GM10266 (cell line): ENCODE measurements at regions not wholly inside any gene's neighbourhood (a gene's known extent, or its start where the extent isn't known, plus 50 kb on each side); places are given as distances from the start of the nearest gene placed in this dataset.
A peak's percentile ranks its signal among the peaks of the same experiment; 100 is the strongest.

Source experiments
- DNase-seq: peaks from one replicate; pipeline ENCODE4 v3.0.0; 2012; ENCODE audit errors: extremely low spot score
- TF ChIP-seq, protein P1 (sequence below): IDR thresholded peaks from 2 replicates; pipeline ENCODE4 v1.5.1; 2012; ENCODE audit warnings: mild to moderate bottlenecking, low read depth; ENCODE audit not compliant: control insufficient read depth, insufficient read depth; ENCODE audit errors: missing control alignments

GRCh38 chr6:91449539-91449938, 862.7 kb upstream of the MAP3K7 start:
- TF ChIP-seq, protein P1, sequence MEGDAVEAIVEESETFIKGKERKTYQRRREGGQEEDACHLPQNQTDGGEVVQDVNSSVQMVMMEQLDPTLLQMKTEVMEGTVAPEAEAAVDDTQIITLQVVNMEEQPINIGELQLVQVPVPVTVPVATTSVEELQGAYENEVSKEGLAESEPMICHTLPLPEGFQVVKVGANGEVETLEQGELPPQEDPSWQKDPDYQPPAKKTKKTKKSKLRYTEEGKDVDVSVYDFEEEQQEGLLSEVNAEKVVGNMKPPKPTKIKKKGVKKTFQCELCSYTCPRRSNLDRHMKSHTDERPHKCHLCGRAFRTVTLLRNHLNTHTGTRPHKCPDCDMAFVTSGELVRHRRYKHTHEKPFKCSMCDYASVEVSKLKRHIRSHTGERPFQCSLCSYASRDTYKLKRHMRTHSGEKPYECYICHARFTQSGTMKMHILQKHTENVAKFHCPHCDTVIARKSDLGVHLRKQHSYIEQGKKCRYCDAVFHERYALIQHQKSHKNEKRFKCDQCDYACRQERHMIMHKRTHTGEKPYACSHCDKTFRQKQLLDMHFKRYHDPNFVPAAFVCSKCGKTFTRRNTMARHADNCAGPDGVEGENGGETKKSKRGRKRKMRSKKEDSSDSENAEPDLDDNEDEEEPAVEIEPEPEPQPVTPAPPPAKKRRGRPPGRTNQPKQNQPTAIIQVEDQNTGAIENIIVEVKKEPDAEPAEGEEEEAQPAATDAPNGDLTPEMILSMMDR: no peak
- no peak for DNase-seq

DNA sequence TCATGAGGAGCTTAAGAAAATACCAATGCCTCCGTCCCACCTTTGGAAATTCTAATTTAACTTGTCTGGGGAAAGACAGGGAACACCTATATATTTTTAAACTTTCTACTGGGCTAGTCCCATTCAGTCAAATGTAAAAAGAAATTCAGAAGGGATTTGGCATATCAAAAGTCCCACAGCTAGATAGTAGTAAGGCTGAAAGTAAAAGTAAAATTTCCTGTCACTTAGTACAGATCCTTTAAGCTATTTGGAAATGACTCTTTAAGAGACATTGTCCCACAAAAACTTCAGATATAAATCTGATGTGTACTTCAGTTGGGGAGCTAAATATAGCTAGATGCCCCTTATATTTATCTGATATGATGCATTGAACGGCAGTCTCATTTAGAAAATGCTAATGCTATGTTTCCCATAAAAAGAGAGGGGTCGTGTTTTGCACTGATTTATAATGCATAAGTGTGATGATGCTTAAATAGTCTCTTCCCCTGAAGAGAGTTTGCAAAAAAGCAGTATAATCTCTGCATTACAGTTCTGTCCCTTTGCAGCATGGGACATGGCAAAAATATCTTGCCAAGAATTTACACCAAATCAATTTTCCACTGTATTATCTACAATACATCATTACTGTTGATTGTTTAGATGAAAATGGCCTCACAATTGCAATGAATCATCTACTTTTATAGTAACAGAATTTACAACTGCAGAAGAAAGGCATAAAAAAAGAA, 860.8 kb upstream of the MAP3K7 start:
- DNase-seq: no peak
- TF ChIP-seq, protein P1: no peak

GRCh38 chr6:91447081-91447480, 860.2 kb upstream of the MAP3K7 start:
- DNase-seq: no peak
- TF ChIP-seq, protein P1: no peak

DNA sequence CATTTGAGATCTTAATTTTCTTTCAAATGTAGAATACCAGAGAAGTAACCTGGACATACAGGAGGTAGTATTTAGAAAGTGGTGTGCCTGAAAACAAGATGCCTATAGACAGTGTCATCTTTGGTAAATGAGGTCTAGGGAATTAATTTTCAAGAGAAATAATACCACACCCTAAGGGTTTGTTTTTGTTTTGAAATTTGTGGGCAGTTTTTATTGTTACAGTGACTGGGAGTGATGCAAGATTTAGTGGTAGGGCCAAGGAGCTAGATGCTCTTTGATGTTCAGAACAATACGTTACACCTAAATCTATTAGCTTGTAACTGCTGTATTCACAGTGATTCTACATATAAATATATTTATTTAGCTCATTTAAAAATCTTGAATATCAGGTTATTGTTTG, 856.5 kb upstream of the MAP3K7 start:
- TF ChIP-seq, protein P1: no peak
- DNase-seq: no peak

DNA sequence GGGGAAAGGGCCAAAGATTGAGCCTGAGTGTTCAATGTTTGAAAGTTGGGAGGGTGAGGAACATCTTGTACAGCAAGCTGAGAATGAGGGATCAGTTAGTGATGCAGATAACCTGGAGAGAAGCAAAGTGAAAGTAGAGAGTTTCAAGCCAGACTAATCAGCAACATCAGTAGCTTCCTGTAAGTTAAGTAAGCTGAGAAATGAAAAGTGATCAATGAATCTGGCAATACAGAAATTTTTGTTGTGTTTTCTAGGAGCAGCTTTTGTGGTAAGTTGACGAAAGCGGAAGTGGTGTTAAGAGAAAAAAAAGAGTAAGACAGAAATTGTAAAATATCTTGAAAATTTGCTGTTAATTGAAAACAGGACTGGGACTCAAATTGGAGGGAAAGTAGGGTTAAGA, 855.5 kb upstream of the MAP3K7 start:
- TF ChIP-seq, protein P1: no peak
- peak; percentile 8 for DNase-seq

GRCh38 chr6:91438570-91438969, 851.7 kb upstream of the MAP3K7 start:
- TF ChIP-seq, protein P1: no peak
- no peak for DNase-seq

DNA sequence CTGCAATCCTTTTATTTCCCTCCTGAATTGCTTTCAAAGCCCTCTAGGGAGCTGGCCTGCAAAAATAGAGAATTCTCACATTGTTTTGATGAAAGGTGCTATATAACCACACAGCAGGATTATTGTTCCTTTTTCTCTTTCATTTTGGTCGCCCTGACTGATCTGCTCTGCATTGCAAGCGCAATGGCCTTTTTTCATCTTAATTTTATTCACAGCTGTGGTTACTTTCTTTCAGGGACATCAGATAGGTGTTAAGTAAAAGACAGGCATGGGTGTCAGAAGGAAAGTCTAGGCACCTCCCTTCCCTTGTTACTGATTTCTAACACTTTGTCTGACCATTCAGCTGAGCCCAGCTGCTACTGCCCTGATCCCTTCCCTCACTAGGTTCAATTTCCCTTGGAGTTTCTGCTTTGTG, 850.5 kb upstream of the MAP3K7 start:
- TF ChIP-seq, protein P1: no peak
- DNase-seq: no peak
